Heart left ventricle (tissue), 16 donors: ENCODE measurements at regions not wholly inside any gene's neighbourhood (a gene's known extent, or its start where the extent isn't known, plus 50 kb on each side); places are given as distances from the start of the nearest gene placed in this dataset.

Experiments used
- ATAC-seq, 4 donors: fragments of 200-7000 bp; cut with Tn5 transposase; one replicate each; pipeline ENCODE4 v1.9.1; 2020 to 2022; ENCODE audit warnings: moderate library complexity in 4 of 4, mild to moderate bottlenecking in 3 of 4, moderate number of reproducible peaks in 1 of 4
- DNase-seq, 5 donors: peaks; one replicate each; pipeline ENCODE4 v3.0.0-alpha.2; 2020
- H3K27ac ChIP-seq, 12 donors: fragments of 200-600 bp; sonication (generic) in 4 of 12; one replicate each; pipeline versions ENCODE4 v1.5.0 to v1.8.0; 2016 to 2022; ENCODE audit warnings: mild to moderate bottlenecking in 2 of 12
- H3K27me3 ChIP-seq, 9 donors: fragments of 200-600 bp; sonication (generic) in 2 of 9; one replicate each; pipeline versions ENCODE4 v1.5.1 to v1.8.0; 2016 to 2022; ENCODE audit warnings: mild to moderate bottlenecking in 3 of 9
- H3K36me3 ChIP-seq, 9 donors: fragments of 200-600 bp; sonication (generic) in 2 of 9; one replicate each; pipeline versions ENCODE4 v1.5.0 to v1.8.0; 2018 to 2022; ENCODE audit warnings: mild to moderate bottlenecking in 2 of 9
- H3K4me1 ChIP-seq, 12 donors: fragments of 200-600 bp; sonication (generic) in 4 of 12; one replicate each; pipeline versions ENCODE4 v1.5.0 to v1.8.0; 2016 to 2022; ENCODE audit warnings: mild to moderate bottlenecking in 3 of 12
- H3K4me3 ChIP-seq, 12 donors: fragments of 200-600 bp; sonication (generic) in 4 of 12; one replicate each; pipeline versions ENCODE4 v1.5.0 to v1.8.0; 2017 to 2022; ENCODE audit warnings: mild to moderate bottlenecking in 9 of 12, moderate library complexity in 4 of 12
- H3K9me3 ChIP-seq, 12 donors: fragments of 200-600 bp; sonication (generic) in 4 of 12; one replicate each; pipeline versions ENCODE4 v1.5.0 to v1.8.0; 2016 to 2022; ENCODE audit warnings: mild to moderate bottlenecking in 1 of 12
- POLR2A ChIP-seq, 2 donors: fragments of 450-650 bp; IDR thresholded peaks; one replicate each; pipeline ENCODE4 v1.6.1; 2017; ENCODE audit warnings: antibody characterized with exemption in 2 of 2, mild to moderate bottlenecking in 2 of 2, moderate library complexity in 2 of 2
- WGBS, 4 donors: extraction: QIAGEN DNeasy Blood & Tissue Kit in 2 of 4; methylation state at CpG; one replicate each; pipeline versions ENCODE4 v1.1.5 to v1.1.7; 2013 to 2018; 5-methylcytosine and 5-hydroxymethylcytosine counted together
- intact Hi-C, 10 donors: fragments of 100-400 bp; cut with DNase I; formaldehyde crosslinking; loops; one replicate each; pipeline versions ENCODE4 v1.11.1 to v1.14.2; 2022
- TF ChIP-seq, protein P1 (sequence below), 12 donors: fragments of 200-600 bp; sonication (generic) in 4 of 12; IDR thresholded peaks; one replicate each; pipeline versions ENCODE4 v1.5.0 to v1.8.0; 2018 to 2022; ENCODE audit warnings: antibody characterized with exemption in 12 of 12, mild to moderate bottlenecking in 5 of 12
- donor health status: ischemic (EF 13 %, LVEDD 7.1; RV severe dilation, severe dysfunction).
- donor health status: healthy with polysubstance abuse.
- donor health status: DM: no; HTN: yes; CAD: no.
- donor health status: DM: no; HTN: no; CAD: no.
- donor health status: ischemic (EF 25% LVEDD 6.9; RV normal size, moderate dysfunction).
- donor health status: ischemic (EF 25% LVEDD 5.7; RV mildly dilated, moderate dysfunction).
- donor health status: healthy.
- donor health status: DM: yes; HTN: yes; CAD: no.
- donor health status: ischemic (EF 35%, LVEDD 5.7; RV mildly dilated, moderate dysfunction).
- donor health status: nonischemic (EF 11% LVEDD 7.7; RV severe dilation, severe dysfunction).
- donor health status: DM: yes; HTN: yes; CAD: no.
- donor health status: PGD.
- donor health status: ischemic (EF 29% LVEDD 5.4; RV normal size, mild dysfunction).
- donor health status: nonischemic (EF 23%, LVEDD 6.1; RV moderate dilation, normal function).

DNA sequence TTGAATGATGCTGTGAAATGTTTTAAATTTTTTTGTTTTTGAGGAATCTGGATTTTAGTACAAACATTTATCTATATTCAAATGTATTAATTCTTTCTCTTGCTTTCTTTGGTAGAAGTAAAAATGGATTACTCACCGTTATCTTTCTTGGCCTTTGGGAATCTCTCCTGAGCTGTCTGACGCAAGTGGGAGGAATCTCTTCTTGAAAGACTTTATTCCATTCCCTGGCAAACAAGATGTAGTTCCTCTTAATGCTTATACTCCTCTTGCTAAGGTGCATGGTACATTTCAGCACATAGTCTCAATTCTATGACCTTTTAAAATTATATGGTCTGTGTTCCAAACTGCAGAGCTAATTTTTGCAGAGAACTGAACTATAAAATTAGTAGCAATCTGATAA lies 246.2 kb upstream of the SLC10A2 start:
- ATAC-seq (no peak), DNase-seq (no peak)
- no peak for TF ChIP-seq POLR2A (IDR thresholded peaks at IDR 0.05)
- TF ChIP-seq, protein P1, sequence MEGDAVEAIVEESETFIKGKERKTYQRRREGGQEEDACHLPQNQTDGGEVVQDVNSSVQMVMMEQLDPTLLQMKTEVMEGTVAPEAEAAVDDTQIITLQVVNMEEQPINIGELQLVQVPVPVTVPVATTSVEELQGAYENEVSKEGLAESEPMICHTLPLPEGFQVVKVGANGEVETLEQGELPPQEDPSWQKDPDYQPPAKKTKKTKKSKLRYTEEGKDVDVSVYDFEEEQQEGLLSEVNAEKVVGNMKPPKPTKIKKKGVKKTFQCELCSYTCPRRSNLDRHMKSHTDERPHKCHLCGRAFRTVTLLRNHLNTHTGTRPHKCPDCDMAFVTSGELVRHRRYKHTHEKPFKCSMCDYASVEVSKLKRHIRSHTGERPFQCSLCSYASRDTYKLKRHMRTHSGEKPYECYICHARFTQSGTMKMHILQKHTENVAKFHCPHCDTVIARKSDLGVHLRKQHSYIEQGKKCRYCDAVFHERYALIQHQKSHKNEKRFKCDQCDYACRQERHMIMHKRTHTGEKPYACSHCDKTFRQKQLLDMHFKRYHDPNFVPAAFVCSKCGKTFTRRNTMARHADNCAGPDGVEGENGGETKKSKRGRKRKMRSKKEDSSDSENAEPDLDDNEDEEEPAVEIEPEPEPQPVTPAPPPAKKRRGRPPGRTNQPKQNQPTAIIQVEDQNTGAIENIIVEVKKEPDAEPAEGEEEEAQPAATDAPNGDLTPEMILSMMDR (IDR thresholded peaks at IDR 0.05): no peak
- H3K4me3 ChIP-seq: no peak overlapping the region
- intact Hi-C loops: no loop called here
- no peak overlapping the region for H3K27ac ChIP-seq
- H3K4me1 ChIP-seq: no peaks in the 10 kb centered on the region
- 74 to 84% (median 78%) methylated on average over 2 of the region's 2 CpGs for WGBS, 4 donors
- H3K27me3 ChIP-seq: no peaks in the 10 kb centered on the region
- no peaks in the 10 kb centered on the region for H3K36me3 ChIP-seq
- no peaks in the 10 kb centered on the region for H3K9me3 ChIP-seq

DNA sequence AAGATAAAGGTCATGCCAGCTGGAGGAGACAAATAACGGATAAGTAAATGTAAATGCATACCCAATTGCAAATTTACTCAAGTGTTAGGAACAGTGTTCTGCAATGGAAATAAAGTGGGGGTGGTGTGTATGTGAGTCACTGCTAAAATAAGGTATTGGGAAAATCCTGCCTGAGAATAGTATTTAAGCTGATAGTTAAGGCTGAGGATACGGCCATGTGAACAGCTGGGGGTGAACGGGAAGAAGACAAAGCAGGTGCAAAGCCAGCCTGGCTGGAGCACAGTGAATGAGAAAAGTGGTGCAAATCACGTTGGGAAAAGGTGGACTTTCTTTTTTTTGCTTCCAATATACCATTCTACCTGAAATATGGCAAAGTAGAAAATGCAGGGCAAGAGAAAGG lies 242.4 kb upstream of the SLC10A2 start:
- H3K27ac ChIP-seq: no peak overlapping the region
- no peak overlapping the region for H3K4me3 ChIP-seq
- 74 to 84% (median 82%) methylated on average over 4 of the region's 4 CpGs for WGBS, 4 donors
- no peaks in the 10 kb centered on the region for H3K4me1 ChIP-seq
- ATAC-seq: no peak
- no peak for TF ChIP-seq POLR2A (IDR thresholded peaks at IDR 0.05)
- TF ChIP-seq, protein P1 (IDR thresholded peaks at IDR 0.05): no peak
- no peaks in the 10 kb centered on the region for H3K27me3 ChIP-seq
- no peak for DNase-seq
- H3K36me3 ChIP-seq: no peaks in the 10 kb centered on the region
- H3K9me3 ChIP-seq: no peaks in the 10 kb centered on the region
- intact Hi-C loops: no loop called here

DNA sequence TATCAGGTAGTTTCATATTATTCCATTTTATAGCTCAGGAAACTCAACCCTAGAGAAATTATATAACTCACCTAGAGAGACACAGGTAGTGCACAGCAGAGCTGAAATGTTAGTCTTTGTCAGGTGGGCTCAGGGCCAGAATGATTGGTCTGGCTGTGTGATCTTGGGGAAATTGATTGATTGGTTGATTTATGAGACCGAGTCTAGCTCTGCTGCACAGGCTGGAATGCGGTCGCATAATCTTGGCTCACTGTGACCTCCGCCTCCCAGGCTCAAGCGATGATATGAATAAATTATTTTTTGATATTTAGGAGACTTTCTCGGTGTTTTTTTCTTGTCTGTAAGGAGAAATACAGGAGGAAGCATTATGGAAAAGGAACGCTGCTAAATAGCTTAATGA lies 239.9 kb upstream of the SLC10A2 start:
- intact Hi-C loops: no loop called here
- no peak overlapping the region for H3K4me3 ChIP-seq
- ATAC-seq (no peak), DNase-seq (no peak)
- H3K9me3 ChIP-seq: no peaks in the 10 kb centered on the region
- no peaks in the 10 kb centered on the region for H3K4me1 ChIP-seq
- no peak overlapping the region for H3K27ac ChIP-seq
- TF ChIP-seq, protein P1 (IDR thresholded peaks at IDR 0.05): no peak
- no peak for TF ChIP-seq POLR2A (IDR thresholded peaks at IDR 0.05)
- 89 to 93% (median 90%) methylated on average over 7 of the region's 7 CpGs for WGBS, 4 donors
- no peaks in the 10 kb centered on the region for H3K27me3 ChIP-seq
- H3K36me3 ChIP-seq: no peaks in the 10 kb centered on the region

DNA sequence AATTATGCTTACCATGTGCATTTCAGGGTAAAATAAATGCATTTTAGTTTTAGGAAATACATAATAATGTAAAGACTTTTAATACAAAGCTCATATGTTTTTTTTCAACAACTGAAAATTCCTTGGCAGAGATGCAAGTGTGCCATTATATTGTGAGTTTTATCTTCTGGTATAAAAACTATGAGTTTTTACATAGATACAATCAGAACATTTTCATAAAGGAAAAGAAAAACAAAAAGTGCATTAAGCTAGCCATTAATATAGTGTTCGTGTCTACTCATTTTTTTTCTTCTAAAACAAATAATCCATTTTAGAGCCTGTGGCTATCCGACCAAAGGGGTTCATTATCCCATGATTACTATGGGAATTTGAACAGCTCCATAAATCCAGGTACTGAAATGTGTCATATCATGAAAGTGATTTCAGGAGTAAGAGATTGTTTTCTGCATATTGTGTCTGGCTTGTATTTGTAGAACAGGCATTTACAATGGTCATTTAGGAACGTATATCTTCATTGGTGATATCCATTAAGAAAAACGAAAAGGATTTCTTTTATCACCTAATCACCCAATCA lies 236.9 kb upstream of the SLC10A2 start:
- Histone ChIP-seq H3K9me3 (peaks cover 0 to 3% (median 0%) of the 10 kb centered on the region in 12 donors), H3K4me3 (no peak overlapping the region), H3K27me3 (no peaks in the 10 kb centered on the region), H3K36me3 (no peaks in the 10 kb centered on the region), H3K4me1 (no peaks in the 10 kb centered on the region), H3K27ac (no peak overlapping the region)
- 81 to 85% (median 83%) methylated on average over 4 of the region's 4 CpGs for WGBS, 4 donors
- TF ChIP-seq POLR2A (IDR thresholded peaks at IDR 0.05): no peak
- TF ChIP-seq, protein P1 (IDR thresholded peaks at IDR 0.05): no peak
- DNase-seq (no peak), ATAC-seq (no peak)
- intact Hi-C loops: no loop called here
